Stimulated activated CD4-positive, alpha-beta T cell treated with anti-CD3 and anti-CD28 coated beads, Interleukin-4, amount 100 ng/mL, for 24 hours (primary cell): ENCODE measurements at regions not wholly inside any gene's neighbourhood (a gene's known extent, or its start where the extent isn't known, plus 50 kb on each side); places are given as distances from the start of the nearest gene placed in this dataset.
"Not testable (repeated sequence)": the region's sequence is repeated elsewhere in the genome, so short reads cannot be mapped to it uniquely, and the experiment has no call there.

Experiments used
- DNase-seq: peaks from one replicate; pipeline ENCODE4 v3.0.0-alpha.2; 2020

GRCh38 chr1:30525971-30526651, 197.3 kb downstream of the MATN1 start:
- DNase-seq, result no peak

GRCh38 chr1:30525631-30525970, 197.8 kb downstream of the MATN1 start:
- no peak for DNase-seq

- no peak for DNase-seq
Measured at GRCh38 chr1:30524840-30525617, 198.4 kb downstream of the MATN1 start.

GRCh38 chr1:30524025-30524555, 199.3 kb downstream of the MATN1 start:
- not testable (repeated sequence) for DNase-seq

- DNase-seq, result no peak
Measured at GRCh38 chr1:30523055-30524020, 200.0 kb downstream of the MATN1 start.

- DNase-seq, result no peak
Measured at GRCh38 chr1:30522031-30523004, 201.1 kb downstream of the MATN1 start.

- DNase-seq, result no peak
Measured at GRCh38 chr1:30521261-30521865, 202.0 kb downstream of the MATN1 start.

GRCh38 chr1:30520476-30520875, 202.9 kb downstream of the MATN1 start:
- DNase-seq, result no peak

GRCh38 chr1:30519201-30519763, 204.1 kb downstream of the MATN1 start:
- DNase-seq, result no peak

GRCh38 chr1:30518696-30519095, 204.7 kb downstream of the MATN1 start:
- DNase-seq, result no peak

GRCh38 chr1:30518186-30518585, 205.2 kb downstream of the MATN1 start:
- DNase-seq, result no peak

- not testable (repeated sequence) for DNase-seq
Measured at GRCh38 chr1:30517666-30518065, 205.7 kb downstream of the MATN1 start.

GRCh38 chr1:30517241-30517640, 206.1 kb downstream of the MATN1 start:
- not testable (repeated sequence) for DNase-seq

GRCh38 chr1:30516485-30516858, 206.9 kb downstream of the MATN1 start:
- DNase-seq, result no peak

GRCh38 chr1:30515755-30516484, 207.5 kb downstream of the MATN1 start:
- no peak for DNase-seq

- DNase-seq, result no peak
Measured at GRCh38 chr1:30514945-30515344, 208.4 kb downstream of the MATN1 start.

GRCh38 chr1:30514137-30514654, 209.2 kb downstream of the MATN1 start:
- no peak for DNase-seq

GRCh38 chr1:30513396-30514136, 209.8 kb downstream of the MATN1 start:
- no peak for DNase-seq

GRCh38 chr1:30512914-30513265, 210.5 kb downstream of the MATN1 start:
- DNase-seq, result no peak
